Activated CD8-positive, alpha-beta memory T cell treated with anti-CD3 and anti-CD28 coated beads, Interleukin-2, amount 50 U/mL, for 1 hour (primary cell): ENCODE measurements at regions not wholly inside any gene's neighbourhood (a gene's known extent, or its start where the extent isn't known, plus 50 kb on each side); places are given as distances from the start of the nearest gene placed in this dataset.
"Not testable (repeated sequence)": the region's sequence is repeated elsewhere in the genome, so short reads cannot be mapped to it uniquely, and the experiment has no call there.

Source experiments
- DNase-seq: peaks from one replicate; pipeline ENCODE4 v3.0.0-alpha.2; 2020; ENCODE audit errors: extremely low read depth

- DNase-seq, result no peak
Observed at GRCh38 chr18:1487457-1487856, 582.8 kb downstream of the ADCYAP1 start.

- no peak for DNase-seq
Observed at GRCh38 chr18:1488394-1488793, 583.7 kb downstream of the ADCYAP1 start.

GRCh38 chr18:1488957-1489356 is 584.3 kb downstream of the ADCYAP1 start:
- DNase-seq, result no peak

- no peak for DNase-seq
Observed at GRCh38 chr18:1495387-1495786, 590.7 kb downstream of the ADCYAP1 start.

GRCh38 chr18:1496096-1496495 is 591.4 kb downstream of the ADCYAP1 start:
- DNase-seq, result no peak

GRCh38 chr18:1498216-1498615 is 593.5 kb downstream of the ADCYAP1 start:
- DNase-seq, result no peak

DNA sequence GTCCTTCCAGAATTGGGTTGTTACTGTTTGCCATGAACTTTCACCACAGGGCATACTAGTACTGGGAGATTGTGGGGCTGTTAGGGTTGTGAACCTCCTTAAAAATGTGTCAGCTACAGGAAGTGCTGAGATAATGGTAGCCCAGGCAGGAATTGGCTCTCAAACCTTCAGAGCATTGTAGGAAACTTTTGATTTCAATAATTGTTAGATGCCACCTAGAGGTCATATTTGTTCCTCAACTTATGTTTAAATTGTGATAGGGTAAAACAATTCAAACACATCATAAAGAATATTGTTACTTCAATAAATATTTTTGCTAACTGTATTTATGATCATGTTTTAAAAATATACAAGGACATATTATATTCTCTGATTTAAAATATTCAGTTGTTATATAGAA is 594.6 kb downstream of the ADCYAP1 start:
- no peak for DNase-seq

- DNase-seq, result no peak
Observed at GRCh38 chr18:1503847-1504246, 599.2 kb downstream of the ADCYAP1 start.

DNA sequence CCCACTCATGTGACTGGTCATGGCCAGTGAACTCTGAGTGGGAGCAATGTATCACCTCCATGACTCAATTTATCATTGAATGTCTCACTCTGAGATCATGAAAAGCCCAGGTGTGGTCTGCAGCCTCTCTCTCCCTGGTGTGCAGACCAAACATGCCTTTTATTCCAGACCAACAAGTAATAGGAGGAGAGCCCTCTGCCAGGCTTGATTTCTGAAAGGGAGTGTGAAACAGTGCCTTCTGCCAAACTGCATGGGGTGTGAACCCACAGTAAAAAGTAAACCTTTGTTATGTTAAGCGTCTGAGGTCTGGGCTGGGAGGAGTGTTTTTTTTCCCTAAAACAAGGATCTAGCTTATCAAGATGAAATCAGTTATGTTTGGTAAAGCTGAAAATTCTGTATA is 601.2 kb downstream of the ADCYAP1 start:
- DNase-seq, result no peak

DNA sequence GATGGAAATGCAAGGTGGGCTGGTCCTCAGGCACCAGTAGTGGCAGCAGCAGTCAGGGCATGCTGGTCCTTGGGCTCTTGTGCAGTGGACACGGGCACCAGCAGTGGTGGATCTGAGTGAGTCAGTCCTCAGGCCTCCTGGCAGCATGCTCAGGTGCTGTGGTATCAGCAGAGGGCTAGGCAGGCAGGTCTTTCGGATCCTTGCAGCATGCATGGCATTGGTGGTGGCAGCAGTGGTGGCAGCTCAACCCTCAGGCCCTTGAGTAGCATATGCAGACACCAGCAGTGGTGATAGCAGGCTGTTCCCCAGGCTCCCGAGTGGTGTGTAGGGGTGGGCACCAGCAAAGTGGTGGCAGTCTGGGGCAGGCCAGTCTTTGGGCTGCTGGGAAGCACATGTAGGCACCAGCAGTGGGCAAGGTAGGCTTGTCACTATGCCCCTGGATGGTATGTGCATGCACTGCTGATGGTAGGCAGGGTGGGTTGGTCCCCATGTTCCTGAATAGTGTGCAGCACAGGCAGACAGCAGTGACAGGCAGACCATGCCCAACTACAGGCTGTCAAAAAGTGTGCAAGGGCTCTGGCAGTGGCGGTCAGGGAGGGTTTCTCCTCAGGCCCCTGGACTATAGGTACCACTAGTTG is 606.0 kb downstream of the ADCYAP1 start:
- no peak for DNase-seq

DNA sequence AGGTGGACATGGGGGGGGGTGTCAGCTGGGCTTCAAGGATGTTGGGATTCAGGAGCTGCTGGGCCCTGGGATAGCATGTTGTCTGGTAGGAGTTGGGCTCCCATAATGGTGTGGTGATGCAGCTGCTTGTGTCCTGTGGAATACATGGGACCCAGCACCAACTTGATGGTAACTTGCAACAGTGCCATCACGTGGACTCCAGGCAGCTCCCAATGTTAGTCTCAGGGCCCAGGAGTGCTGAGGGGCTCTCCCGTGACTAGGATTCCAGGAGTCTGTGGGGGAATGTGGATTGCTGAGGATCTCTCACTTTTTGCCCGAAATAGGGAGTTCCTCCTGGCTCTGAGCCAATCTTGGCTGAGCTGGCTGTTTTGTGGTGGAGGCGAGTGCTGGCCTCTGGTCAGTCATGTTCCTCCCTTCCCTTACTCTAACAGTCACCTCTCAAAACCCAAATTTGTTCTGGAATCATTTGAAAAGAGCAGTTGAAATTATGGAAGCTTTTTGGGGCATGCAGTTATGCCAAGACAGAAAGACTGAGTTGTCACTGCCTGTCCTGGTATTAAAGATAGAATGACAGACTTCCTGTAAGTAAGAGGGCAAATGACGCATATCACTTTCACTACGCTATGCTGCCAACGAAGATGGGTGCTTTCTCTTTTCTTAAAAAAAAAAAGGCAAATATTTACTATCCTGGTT is 607.1 kb downstream of the ADCYAP1 start:
- DNase-seq, result no peak

DNA sequence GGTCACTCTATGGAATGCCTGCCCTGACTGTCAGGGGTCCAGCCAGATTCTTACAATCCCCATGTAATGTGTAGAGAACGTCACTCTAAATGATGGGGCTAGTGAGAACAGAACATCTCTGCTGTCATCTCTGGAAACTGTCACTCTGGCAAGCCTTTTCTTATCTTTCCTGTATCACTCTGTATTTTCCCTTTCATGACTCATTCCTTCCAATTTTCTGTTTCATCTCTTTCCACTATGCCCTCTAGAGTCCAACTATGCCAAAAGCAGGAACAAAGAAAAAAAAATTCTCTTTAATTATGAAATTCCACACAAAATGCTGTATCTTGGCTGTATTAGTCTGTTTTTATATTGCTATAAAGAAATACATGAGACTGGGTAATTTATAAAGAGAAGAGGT is 608.8 kb downstream of the ADCYAP1 start:
- DNase-seq, result no peak

- not testable (repeated sequence) for DNase-seq
Observed at GRCh38 chr18:1521588-1522248, 617.0 kb downstream of the ADCYAP1 start.

GRCh38 chr18:1522249-1522615 is 617.6 kb downstream of the ADCYAP1 start:
- DNase-seq, result no peak

- no peak for DNase-seq
Observed at GRCh38 chr18:1526991-1527390, 622.3 kb downstream of the ADCYAP1 start.

GRCh38 chr18:1527805-1528204 is 623.1 kb downstream of the ADCYAP1 start:
- no peak for DNase-seq

- no peak for DNase-seq
Observed at GRCh38 chr18:1528447-1528846, 623.8 kb downstream of the ADCYAP1 start.

- no peak for DNase-seq
Observed at GRCh38 chr18:1528964-1529509, 624.4 kb downstream of the ADCYAP1 start.

- no peak for DNase-seq
Observed at GRCh38 chr18:1530650-1531049, 626.0 kb downstream of the ADCYAP1 start.

DNA sequence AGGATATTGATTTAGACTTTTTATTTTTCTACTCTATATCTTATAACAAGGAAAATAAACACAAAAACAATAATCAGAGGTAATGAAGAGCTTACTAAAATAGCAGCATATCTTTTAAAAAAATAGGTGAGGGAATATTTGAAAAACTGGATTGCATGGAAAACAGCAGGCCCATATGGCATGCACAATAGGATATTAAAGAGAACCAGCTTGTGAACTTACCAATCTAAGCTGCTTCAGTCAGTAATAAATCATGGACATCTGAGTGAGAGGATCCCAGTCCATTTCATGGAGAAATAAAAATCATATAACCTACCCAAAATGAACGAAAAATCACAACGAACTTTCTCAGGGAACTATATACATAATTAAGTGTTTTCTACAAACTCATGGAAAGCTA is 634.6 kb downstream of the ADCYAP1 start:
- no peak for DNase-seq

DNA sequence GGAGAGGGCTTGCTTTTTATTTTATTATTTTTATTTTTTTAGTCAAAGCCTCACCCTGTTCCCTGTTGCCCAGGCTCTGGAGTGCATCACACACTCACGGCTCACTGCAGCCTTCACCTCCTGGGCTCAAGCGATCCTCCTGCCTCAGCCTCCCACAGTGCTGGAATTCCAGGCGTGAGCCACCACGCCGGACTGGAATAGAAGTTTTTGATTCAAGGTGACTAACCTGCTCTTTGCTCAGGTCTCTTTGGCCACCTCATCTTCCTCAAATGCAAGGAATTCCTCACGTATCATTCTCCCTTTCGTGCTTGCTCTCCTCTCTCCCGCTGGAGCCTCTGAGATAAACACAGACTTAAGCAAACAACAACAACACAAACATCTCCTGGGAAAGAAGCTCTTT is 636.8 kb downstream of the ADCYAP1 start:
- DNase-seq, result no peak

DNA sequence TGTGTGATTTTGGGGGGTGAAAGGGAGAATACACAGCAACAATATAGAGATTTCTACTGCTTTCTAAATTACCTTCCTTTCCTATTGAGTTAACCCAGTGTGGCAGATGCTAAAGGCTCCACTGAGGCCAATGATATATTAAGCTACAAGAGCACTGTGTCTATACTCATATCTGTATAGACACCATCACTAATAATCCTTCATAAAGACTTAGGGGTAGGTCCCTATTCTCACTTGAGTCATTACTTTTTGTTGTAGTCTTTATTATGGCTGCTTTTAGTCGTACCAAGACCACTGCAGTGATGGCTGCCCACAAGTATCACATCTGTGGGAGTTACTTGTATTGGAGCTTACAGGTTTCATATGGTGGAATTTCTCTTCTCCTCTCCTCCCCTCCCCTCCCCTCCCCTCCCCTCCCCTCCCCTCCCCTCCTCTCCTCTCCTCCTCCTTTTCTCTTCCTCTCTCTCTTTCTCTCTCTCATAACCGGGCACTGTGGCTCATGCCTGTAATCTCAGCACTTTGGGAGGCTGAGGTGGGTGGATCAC is 637.6 kb downstream of the ADCYAP1 start:
- no peak for DNase-seq

GRCh38 chr18:1544016-1544415 is 639.3 kb downstream of the ADCYAP1 start:
- no peak for DNase-seq
